ENCODE measurements at regions not wholly inside any gene's neighbourhood (a gene's known extent, or its start where the extent isn't known, plus 50 kb on each side); places are given as distances from the start of the nearest gene placed in this dataset.

DNA sequence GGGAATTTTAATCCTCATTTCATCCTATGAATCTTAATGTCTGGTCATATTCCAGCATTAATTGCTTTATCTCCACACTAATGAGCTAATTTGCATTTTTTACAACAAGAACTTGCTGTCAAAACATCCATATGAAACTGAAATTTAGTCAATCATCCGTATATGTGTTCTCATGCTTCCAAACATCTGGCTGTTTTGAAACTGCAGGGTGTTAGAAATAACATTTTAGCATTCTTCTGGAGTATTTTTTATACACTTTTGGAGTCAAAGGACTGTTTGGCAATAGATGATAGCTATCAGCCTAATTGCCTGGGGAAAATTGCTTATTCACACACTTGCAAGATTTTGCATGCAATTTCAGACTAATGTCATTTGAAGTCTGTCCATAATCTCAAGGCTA is 1639.3 kb downstream of the KCNT2 start:
- H3K4me1 ChIP-seq (ENCODE audit: control insufficient read depth, extremely low read depth, insufficient read depth, low read length): no peaks in the 10 kb centered on the region
- FAIRE-seq: no peak
- no peak overlapping the region for H2AFZ ChIP-seq (ENCODE audit: low read depth, low read length)
- POLR2A ChIA-PET: no interaction called here
- H3K4me3 ChIP-seq (replicated peaks in 1 of 3; ENCODE audit: insufficient read depth in 1 of 3, low read depth in 1 of 3, low read length in 3 of 3): no peak overlapping the region
- no peak for DNase-seq (ENCODE audit: low read depth, low spot score)
- no TSS peak for BruUV-seq (replicated peaks)
- H3K79me2 ChIP-seq (ENCODE audit: control insufficient read depth, insufficient read depth, low read length): no peaks in the 10 kb centered on the region
- CTCF ChIA-PET: no interaction called here
- no peaks in the 10 kb centered on the region for H3K9me3 ChIP-seq (replicated peaks; ENCODE audit: control insufficient read depth, insufficient read depth, low read length)
- H4K20me1 ChIP-seq (replicated peaks; ENCODE audit: control insufficient read depth, extremely low read depth, insufficient read depth, low read length): no peaks in the 10 kb centered on the region
- intact Hi-C loops (cut with micrococcal nuclease): no loop called here
- H3K4me2 ChIP-seq (ENCODE audit: insufficient read depth, low read length): no peak overlapping the region
- H3K27me3 ChIP-seq (ENCODE audit: control insufficient read depth in 2 of 2, insufficient read depth in 2 of 2, low read length in 2 of 2): no peaks in the 10 kb centered on the region
- dilution Hi-C loops (cut with MboI; ENCODE audit: extremely low pct_ligation_motif_present, low sequenced_read_pairs): no loop called here
- no peak overlapping the region for H3K27ac ChIP-seq (ENCODE audit: insufficient read depth, low read depth, low read length)
- no peaks in the 10 kb centered on the region for H3K9me1 ChIP-seq (replicated peaks; ENCODE audit: control insufficient read depth, extremely low read depth, insufficient read depth, low read length)
- H3K36me3 ChIP-seq (ENCODE audit: control insufficient read depth in 2 of 2, extremely low read depth in 1 of 2, insufficient read depth in 2 of 2, low read length in 2 of 2): no peaks in the 10 kb centered on the region
- no peak overlapping the region for H3K9ac ChIP-seq (replicated peaks; ENCODE audit: extremely low read depth, insufficient read depth, low read length)
- TF ChIP-seq JUN (IDR thresholded peaks at IDR 0.05; ENCODE audit: borderline replicate concordance, insufficient read depth, insufficient read length, low read depth): no peak
- TF ChIP-seq FOS (IDR thresholded peaks at IDR 0.05; ENCODE audit: borderline replicate concordance, insufficient read depth, low read length): no peak
- no peak for TF ChIP-seq MYC (IDR thresholded peaks at IDR 0.05; ENCODE audit: low read depth, low read length)
- TF ChIP-seq, protein P1, sequence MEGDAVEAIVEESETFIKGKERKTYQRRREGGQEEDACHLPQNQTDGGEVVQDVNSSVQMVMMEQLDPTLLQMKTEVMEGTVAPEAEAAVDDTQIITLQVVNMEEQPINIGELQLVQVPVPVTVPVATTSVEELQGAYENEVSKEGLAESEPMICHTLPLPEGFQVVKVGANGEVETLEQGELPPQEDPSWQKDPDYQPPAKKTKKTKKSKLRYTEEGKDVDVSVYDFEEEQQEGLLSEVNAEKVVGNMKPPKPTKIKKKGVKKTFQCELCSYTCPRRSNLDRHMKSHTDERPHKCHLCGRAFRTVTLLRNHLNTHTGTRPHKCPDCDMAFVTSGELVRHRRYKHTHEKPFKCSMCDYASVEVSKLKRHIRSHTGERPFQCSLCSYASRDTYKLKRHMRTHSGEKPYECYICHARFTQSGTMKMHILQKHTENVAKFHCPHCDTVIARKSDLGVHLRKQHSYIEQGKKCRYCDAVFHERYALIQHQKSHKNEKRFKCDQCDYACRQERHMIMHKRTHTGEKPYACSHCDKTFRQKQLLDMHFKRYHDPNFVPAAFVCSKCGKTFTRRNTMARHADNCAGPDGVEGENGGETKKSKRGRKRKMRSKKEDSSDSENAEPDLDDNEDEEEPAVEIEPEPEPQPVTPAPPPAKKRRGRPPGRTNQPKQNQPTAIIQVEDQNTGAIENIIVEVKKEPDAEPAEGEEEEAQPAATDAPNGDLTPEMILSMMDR (IDR thresholded peaks at IDR 0.05; ENCODE audit: extremely low read depth in 1 of 2, insufficient read depth in 1 of 2, low read depth in 1 of 2, low read length in 2 of 2): no peak
- no peak for TF ChIP-seq POLR2AphosphoS5 (IDR thresholded peaks at IDR 0.05; ENCODE audit: insufficient read depth, low read depth, low read length)
- TF ChIP-seq, protein P2, sequence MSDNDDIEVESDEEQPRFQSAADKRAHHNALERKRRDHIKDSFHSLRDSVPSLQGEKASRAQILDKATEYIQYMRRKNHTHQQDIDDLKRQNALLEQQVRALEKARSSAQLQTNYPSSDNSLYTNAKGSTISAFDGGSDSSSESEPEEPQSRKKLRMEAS (IDR thresholded peaks at IDR 0.05; ENCODE audit: insufficient read depth, insufficient read length): no peak
- TF ChIP-seq GATA2 (IDR thresholded peaks at IDR 0.05; ENCODE audit: insufficient read depth, insufficient read length, low read depth, low read length): no peak
- TF ChIP-seq EZH2 (IDR thresholded peaks at IDR 0.05; ENCODE audit: borderline replicate concordance, low read depth, low read length, severe bottlenecking): no peak
- no peak for TF ChIP-seq POLR2A (IDR thresholded peaks at IDR 0.05; ENCODE audit: low read depth, low read length)
